CD4-positive, alpha-beta T cell (primary cell): ENCODE measurements at regions not wholly inside any gene's neighbourhood (a gene's known extent, or its start where the extent isn't known, plus 50 kb on each side); places are given as distances from the start of the nearest gene placed in this dataset.
"Not testable (repeated sequence)": the region's sequence is repeated elsewhere in the genome, so short reads cannot be mapped to it uniquely, and the experiment has no call there.

Experiments
- ATAC-seq: fragments of 200-7000 bp; cut with Tn5 transposase; one replicate; pipeline ENCODE4 v1.10.0; 2022; ENCODE audit warnings: mild to moderate bottlenecking; ENCODE audit not compliant: poor library complexity
- CTCF ChIA-PET: fragments of 350-600 bp; sonication (Branson Sonifier 250); formaldehyde crosslinking; loops from one replicate; lab custom pipeline; 2021; ENCODE audit warnings: antibody characterized with exemption, inconsistent platforms; lab: Charles Lee
- POLR2A ChIA-PET: fragments of 350-600 bp; sonication (Branson Sonifier 250); formaldehyde crosslinking; loops from one replicate; lab custom pipeline; 2021; ENCODE audit warnings: antibody characterized with exemption, inconsistent platforms; lab: Charles Lee
- DNase-seq, 14 experiments: peaks; one replicate each; pipeline ENCODE4 v3.0.0-alpha.2; 2013 to 2020; ENCODE audit warnings: mixed read lengths in 2 of 14
- H3K27ac ChIP-seq, 2 donors: one replicate each; pipeline versions ENCODE4 v1.5.1 to v1.7.0; 2013; ENCODE audit warnings: low read length in 2 of 2, low read depth in 1 of 2, mild to moderate bottlenecking in 1 of 2
- H3K27me3 ChIP-seq, 2 experiments: 1 replicate in 1 of 2; 2 replicates in 1 of 2; pipeline versions ENCODE4 v1.6.1 to v1.7.0; 2013; ENCODE audit warnings: low read length in 2 of 2, control low read depth in 1 of 2, mild to moderate bottlenecking in 1 of 2, moderate library complexity in 1 of 2; ENCODE audit not compliant: insufficient read depth in 2 of 2, control insufficient read depth in 1 of 2
- H3K36me3 ChIP-seq: one replicate; pipeline ENCODE4 v1.6.1; 2013; ENCODE audit warnings: low read length, control low read depth; ENCODE audit not compliant: insufficient read depth
- H3K4me1 ChIP-seq: one replicate; pipeline ENCODE4 v1.6.1; 2013; ENCODE audit warnings: low read length, control low read depth; ENCODE audit not compliant: insufficient read depth
- H3K4me3 ChIP-seq: one replicate; pipeline ENCODE4 v1.5.1; 2013; ENCODE audit warnings: mild to moderate bottlenecking, low read length, moderate library complexity
- H3K9me3 ChIP-seq, 2 experiments: 1 replicate in 1 of 2; 2 replicates in 1 of 2; pipeline versions ENCODE4 v1.6.1 to v1.7.0; 2013; ENCODE audit warnings: low read length in 2 of 2, mild to moderate bottlenecking in 2 of 2, control low read depth in 1 of 2, moderate library complexity in 1 of 2; ENCODE audit not compliant: control insufficient read depth in 1 of 2, insufficient read depth in 1 of 2
- H3K27ac Mint-ChIP-seq: one replicate; pipeline ENCODE4 v1.8.0; 2020; ENCODE audit warnings: mixed read lengths
- H3K27me3 Mint-ChIP-seq: one replicate; pipeline ENCODE4 v1.8.0; 2021; ENCODE audit warnings: mixed read lengths
- H3K36me3 Mint-ChIP-seq: one replicate; pipeline ENCODE4 v1.8.0; 2021; ENCODE audit warnings: low read depth, mixed read lengths
- H3K4me1 Mint-ChIP-seq: one replicate; pipeline ENCODE4 v1.8.0; 2021; ENCODE audit warnings: low read depth, mixed read lengths
- H3K4me3 Mint-ChIP-seq: one replicate; pipeline ENCODE4 v1.8.0; 2020; ENCODE audit warnings: mild to moderate bottlenecking, mixed read lengths
- H3K9me3 Mint-ChIP-seq: one replicate; pipeline ENCODE4 v1.8.0; 2020; ENCODE audit warnings: mixed read lengths
- intact Hi-C, 2 experiments: fragments of 100-400 bp; cut with DNase I in 1 of 2; cut with micrococcal nuclease in 1 of 2; formaldehyde crosslinking; loops; one replicate each; pipeline versions ENCODE4 v1.15.1 to v1.9.0; 2023 to 2025; cut with DNase I, micrococcal nuclease
- TF ChIP-seq, protein P1 (sequence below): fragments of 200-600 bp; IDR thresholded peaks from one replicate; pipeline ENCODE4 v1.8.0; 2022; ENCODE audit warnings: antibody characterized with exemption, mild to moderate bottlenecking

DNA sequence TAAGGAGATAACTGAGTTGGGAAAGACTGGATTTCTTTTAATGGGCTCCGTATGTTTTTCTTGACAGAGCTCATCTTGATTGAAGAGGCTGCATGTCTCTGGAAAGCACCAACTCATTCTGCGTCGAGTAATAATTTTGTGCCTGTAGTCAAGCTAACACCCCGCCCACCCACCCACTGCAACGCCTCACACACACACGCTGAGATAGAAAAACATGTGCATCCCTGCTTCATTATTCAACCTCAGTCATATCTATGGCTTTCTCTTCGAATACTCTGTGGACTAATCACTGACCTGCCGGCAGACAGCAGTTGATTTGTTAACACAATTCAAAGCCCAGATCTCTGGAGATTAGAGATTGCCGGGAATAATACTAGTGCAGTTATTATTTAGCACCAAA, 220.2 kb upstream of the TOM1L1 start:
- Histone ChIP-seq H3K27ac (no peak overlapping the region), H3K9me3 (peaks cover 0 to 5% of the 10 kb centered on the region in 2 experiments), H3K27me3 (no peaks in the 10 kb centered on the region), H3K4me3 (no peak overlapping the region), H3K4me1 (no peaks in the 10 kb centered on the region), H3K36me3 (no peaks in the 10 kb centered on the region)
- ChIA-PET POLR2A (no interaction called here), CTCF (no interaction called here)
- no peak for DNase-seq
- intact Hi-C loops: loop anchor here in 1 of 2 experiments (10.0 kb wide), 1 partner anchor 56 kb away; no protein-coding TSS in a partner anchor
- TF ChIP-seq, protein P1, sequence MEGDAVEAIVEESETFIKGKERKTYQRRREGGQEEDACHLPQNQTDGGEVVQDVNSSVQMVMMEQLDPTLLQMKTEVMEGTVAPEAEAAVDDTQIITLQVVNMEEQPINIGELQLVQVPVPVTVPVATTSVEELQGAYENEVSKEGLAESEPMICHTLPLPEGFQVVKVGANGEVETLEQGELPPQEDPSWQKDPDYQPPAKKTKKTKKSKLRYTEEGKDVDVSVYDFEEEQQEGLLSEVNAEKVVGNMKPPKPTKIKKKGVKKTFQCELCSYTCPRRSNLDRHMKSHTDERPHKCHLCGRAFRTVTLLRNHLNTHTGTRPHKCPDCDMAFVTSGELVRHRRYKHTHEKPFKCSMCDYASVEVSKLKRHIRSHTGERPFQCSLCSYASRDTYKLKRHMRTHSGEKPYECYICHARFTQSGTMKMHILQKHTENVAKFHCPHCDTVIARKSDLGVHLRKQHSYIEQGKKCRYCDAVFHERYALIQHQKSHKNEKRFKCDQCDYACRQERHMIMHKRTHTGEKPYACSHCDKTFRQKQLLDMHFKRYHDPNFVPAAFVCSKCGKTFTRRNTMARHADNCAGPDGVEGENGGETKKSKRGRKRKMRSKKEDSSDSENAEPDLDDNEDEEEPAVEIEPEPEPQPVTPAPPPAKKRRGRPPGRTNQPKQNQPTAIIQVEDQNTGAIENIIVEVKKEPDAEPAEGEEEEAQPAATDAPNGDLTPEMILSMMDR: no peak
- Mint-ChIP-seq H3K4me1 (no peaks in the 10 kb centered on the region), H3K4me3 (no peak overlapping the region), H3K27me3 (no peaks in the 10 kb centered on the region), H3K9me3 (peaks cover 7% of the 10 kb centered on the region), H3K27ac (no peak overlapping the region), H3K36me3 (no peaks in the 10 kb centered on the region)
- no peak for ATAC-seq

DNA sequence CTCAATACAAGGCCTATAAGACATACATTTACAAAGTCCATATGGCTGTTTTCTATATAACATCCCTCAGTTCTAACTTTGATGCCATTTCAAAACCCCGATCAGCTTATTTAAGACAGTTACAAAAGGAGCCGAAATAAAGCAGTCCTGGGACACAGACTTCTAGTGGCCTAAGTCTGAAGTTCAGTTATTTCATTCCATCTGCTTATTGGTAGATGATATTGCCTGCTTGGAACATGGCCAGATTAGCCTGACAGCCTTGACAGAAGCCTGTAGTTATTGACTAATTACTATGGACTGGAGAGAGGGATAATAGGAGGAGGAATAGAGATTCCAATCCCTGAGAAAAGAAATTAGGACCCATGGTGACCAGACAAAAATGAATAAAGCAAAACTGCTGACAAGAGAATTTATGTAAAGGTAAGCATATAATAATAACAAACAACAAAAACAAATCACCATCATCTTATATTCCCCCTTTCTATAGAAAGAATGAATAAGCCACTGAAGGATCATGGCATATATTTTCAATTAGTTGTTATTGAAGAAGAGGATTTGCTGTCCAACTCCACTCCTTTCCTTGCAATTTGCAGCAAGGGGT, 206.3 kb upstream of the TOM1L1 start:
- Histone ChIP-seq H3K27me3 (no peaks in the 10 kb centered on the region), H3K4me1 (no peaks in the 10 kb centered on the region), H3K4me3 (no peak overlapping the region), H3K9me3 (no peaks in the 10 kb centered on the region), H3K27ac (no peak overlapping the region), H3K36me3 (no peaks in the 10 kb centered on the region)
- Mint-ChIP-seq H3K9me3 (peaks cover 5% of the 10 kb centered on the region), H3K4me3 (no peak overlapping the region), H3K36me3 (no peaks in the 10 kb centered on the region), H3K27me3 (no peaks in the 10 kb centered on the region), H3K27ac (no peak overlapping the region), H3K4me1 (no peaks in the 10 kb centered on the region)
- intact Hi-C loops: no loop called here
- TF ChIP-seq, protein P1: no peak
- no peak for ATAC-seq
- ChIA-PET POLR2A (no interaction called here), CTCF (no interaction called here)
- no peak for DNase-seq

DNA sequence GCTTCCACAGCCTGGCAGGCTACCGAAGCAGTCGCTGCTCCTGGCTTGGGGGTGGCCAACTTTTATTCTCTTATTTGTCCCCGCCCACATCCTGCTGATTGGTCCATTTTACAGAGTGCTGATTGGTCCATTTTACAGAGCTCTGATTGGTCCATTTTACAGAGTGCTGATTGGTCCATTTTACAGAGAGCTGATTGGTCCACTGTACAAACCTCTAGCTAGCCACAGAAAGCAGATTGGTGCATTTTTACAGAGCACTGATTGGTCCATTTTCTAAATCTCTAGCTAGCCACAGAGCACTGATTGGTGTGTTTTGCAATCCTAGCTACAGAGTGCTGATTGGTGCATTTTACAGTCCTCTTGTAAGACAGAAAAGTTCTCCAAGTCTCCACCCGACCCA, 187.9 kb upstream of the TOM1L1 start:
- H3K4me3 Mint-ChIP-seq, H3K36me3 Mint-ChIP-seq, H3K27ac ChIP-seq, H3K9me3 Mint-ChIP-seq, DNase-seq, H3K36me3 ChIP-seq, CTCF ChIA-PET, POLR2A ChIA-PET, H3K4me3 ChIP-seq, H3K4me1 ChIP-seq, H3K4me1 Mint-ChIP-seq, H3K27me3 Mint-ChIP-seq, H3K27ac Mint-ChIP-seq, H3K27me3 ChIP-seq, intact Hi-C loops, ATAC-seq: not testable (repeated sequence)
- peaks cover 3 to 12% of the 10 kb centered on the region in 2 experiments for H3K9me3 ChIP-seq

DNA sequence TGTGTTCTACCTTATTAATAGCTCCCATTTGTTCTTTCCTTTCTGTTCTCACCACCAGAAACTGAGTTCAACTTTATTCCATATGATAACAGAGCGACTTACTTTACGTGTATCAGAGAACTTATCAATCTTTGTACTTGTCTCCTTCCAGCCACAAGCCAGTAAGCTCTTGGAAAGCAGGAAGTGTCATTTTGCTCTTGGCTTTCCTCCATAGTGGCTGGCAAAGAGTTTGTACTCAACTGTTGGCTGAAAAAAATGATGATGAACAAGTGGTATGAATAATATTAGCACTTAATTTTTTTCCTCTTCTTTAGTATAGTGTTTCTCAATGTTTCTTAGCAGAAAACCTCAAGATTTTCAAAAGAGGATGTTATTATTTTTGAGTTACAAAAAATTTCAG, 182.4 kb upstream of the TOM1L1 start:
- no peak overlapping the region for H3K27ac ChIP-seq
- intact Hi-C loops: no loop called here
- no peaks in the 10 kb centered on the region for H3K9me3 ChIP-seq
- H3K36me3 Mint-ChIP-seq: no peaks in the 10 kb centered on the region
- H3K4me3 Mint-ChIP-seq: no peak overlapping the region
- ChIA-PET POLR2A (no interaction called here), CTCF (no interaction called here)
- no peak overlapping the region for H3K27ac Mint-ChIP-seq
- H3K9me3 Mint-ChIP-seq: peaks cover 6% of the 10 kb centered on the region
- no peak for ATAC-seq
- no peaks in the 10 kb centered on the region for H3K27me3 ChIP-seq
- H3K4me1 Mint-ChIP-seq: no peaks in the 10 kb centered on the region
- H3K27me3 Mint-ChIP-seq: no peaks in the 10 kb centered on the region
- no peak for DNase-seq
- TF ChIP-seq, protein P1: no peak
- no peaks in the 10 kb centered on the region for H3K4me1 ChIP-seq
- no peaks in the 10 kb centered on the region for H3K36me3 ChIP-seq
- no peak overlapping the region for H3K4me3 ChIP-seq
